Endothelial cell of umbilical vein (primary cell): ENCODE measurements at regions not wholly inside any gene's neighbourhood (a gene's known extent, or its start where the extent isn't known, plus 50 kb on each side); places are given as distances from the start of the nearest gene placed in this dataset.

Experiments used
- BruUV-seq: library from RNA; stranded (reverse); fragments of 400-500 nt; replicated peaks from 2 replicates; lab custom pipeline; 2021; lab: Mats Ljungman, UMichigan
- CTCF ChIA-PET: fragments of 300-600, 350-600 bp; sonication (Branson Sonifier 250); formaldehyde crosslinking; loops from one replicate; lab custom pipeline; 2021; ENCODE audit warnings: antibody characterized with exemption, inconsistent platforms; lab: Charles Lee
- POLR2A ChIA-PET: fragments of 300-600, 350-600 bp; sonication (Branson Sonifier 250); formaldehyde crosslinking; loops from one replicate; lab custom pipeline; 2021; ENCODE audit warnings: antibody characterized with exemption, inconsistent platforms; lab: Charles Lee
- DNase-seq: peaks from one replicate; pipeline ENCODE4 v3.0.0-alpha.2; 2011; ENCODE audit warnings: low read depth, low spot score
- FAIRE-seq: peaks from 2 replicates; lab custom pipeline; 2011; peaks lifted over from hg19 to GRCh38; lab: Jason Lieb, UNC
- H2AFZ ChIP-seq: 2 replicates; pipeline ENCODE4 v1.6.0; 2012; ENCODE audit warnings: low read depth, low read length, control low read depth, inconsistent platforms
- H3K27ac ChIP-seq: 2 replicates; pipeline ENCODE4 v1.5.1; 2011; ENCODE audit warnings: low read depth, mild to moderate bottlenecking, control low read depth, low read length, moderate library complexity; ENCODE audit not compliant: insufficient read depth
- H3K27me3 ChIP-seq, 2 experiments: 2 replicates each; pipeline versions ENCODE4 v1.6.0 to v1.6.1; 2011; ENCODE audit warnings: low read length in 2 of 2, mixed read lengths in 1 of 2; ENCODE audit not compliant: control insufficient read depth in 2 of 2, insufficient read depth in 2 of 2
- H3K36me3 ChIP-seq, 2 experiments: 2 replicates in 1 of 2; 3 replicates in 1 of 2; pipeline ENCODE4 v1.5.1; 2011; ENCODE audit warnings: low read length in 2 of 2, mild to moderate bottlenecking in 1 of 2, moderate library complexity in 1 of 2; ENCODE audit not compliant: control insufficient read depth in 2 of 2, insufficient read depth in 2 of 2; ENCODE audit errors: extremely low read depth in 1 of 2
- H3K4me1 ChIP-seq: 3 replicates; pipeline ENCODE4 v1.5.1; 2011; ENCODE audit warnings: mild to moderate bottlenecking, low read length; ENCODE audit not compliant: control insufficient read depth, insufficient read depth; ENCODE audit errors: extremely low read depth
- H3K4me2 ChIP-seq: 2 replicates; pipeline ENCODE4 v1.6.1; 2011; ENCODE audit warnings: low read length, control low read depth, mixed read lengths; ENCODE audit not compliant: insufficient read depth
- H3K4me3 ChIP-seq, 3 experiments: fragments of 200-600 bp in 1 of 3; sonication (generic), shearing (Covaris generic) in 1 of 3; replicated peaks in 1 of 3; 2 replicates each; pipeline ENCODE4 v1.5.1; 2011 to 2016; ENCODE audit warnings: control low read depth in 3 of 3, low read length in 3 of 3, mild to moderate bottlenecking in 2 of 3, inconsistent platforms in 1 of 3, low read depth in 1 of 3, moderate library complexity in 1 of 3; ENCODE audit not compliant: insufficient read depth in 1 of 3
- H3K79me2 ChIP-seq: 2 replicates; pipeline ENCODE4 v1.6.0; 2012; ENCODE audit warnings: low read length, inconsistent platforms; ENCODE audit not compliant: control insufficient read depth, insufficient read depth
- H3K9ac ChIP-seq: replicated peaks from 2 replicates; pipeline ENCODE3; 2011; ENCODE audit warnings: low read length, control low read depth; ENCODE audit not compliant: insufficient read depth; ENCODE audit errors: extremely low read depth
- H3K9me1 ChIP-seq: replicated peaks from 3 replicates; pipeline ENCODE4 v1.6.0; 2011; ENCODE audit warnings: mild to moderate bottlenecking, low read length; ENCODE audit not compliant: control insufficient read depth, insufficient read depth; ENCODE audit errors: extremely low read depth
- H3K9me3 ChIP-seq: replicated peaks from 2 replicates; pipeline ENCODE4 v1.5.1; 2012; ENCODE audit warnings: low read length, inconsistent platforms; ENCODE audit not compliant: control insufficient read depth, insufficient read depth
- H4K20me1 ChIP-seq: replicated peaks from 2 replicates; pipeline ENCODE3; 2011; ENCODE audit warnings: mild to moderate bottlenecking, low read length; ENCODE audit not compliant: control insufficient read depth, insufficient read depth; ENCODE audit errors: extremely low read depth
- CTCF ChIP-seq, 2 donors: IDR thresholded peaks; 1 replicate in 1 of 2; 2 replicates in 1 of 2; pipeline ENCODE4 v1.5.1; 2011; ENCODE audit warnings: low read length in 2 of 2, mild to moderate bottlenecking in 2 of 2, moderate library complexity in 2 of 2, control low read depth in 1 of 2, inconsistent platforms in 1 of 2, low read depth in 1 of 2; ENCODE audit not compliant: insufficient read depth in 1 of 2; ENCODE audit errors: extremely low read depth in 1 of 2
- FOS ChIP-seq: IDR thresholded peaks from 2 replicates; pipeline ENCODE4 v1.6.1; 2011; ENCODE audit warnings: mild to moderate bottlenecking, low read length, moderate library complexity, borderline replicate concordance; ENCODE audit not compliant: insufficient read depth
- GATA2 ChIP-seq: IDR thresholded peaks from 2 replicates; pipeline ENCODE4 v1.7.0; 2011; ENCODE audit warnings: low read depth, mild to moderate bottlenecking, moderate library complexity, mixed read lengths, low read length; ENCODE audit not compliant: insufficient read length, insufficient read depth
- MAX ChIP-seq: IDR thresholded peaks from 2 replicates; pipeline ENCODE4 v1.6.1; 2011; ENCODE audit not compliant: insufficient read depth, insufficient read length
- POLR2A ChIP-seq: IDR thresholded peaks from 2 replicates; pipeline ENCODE4 v1.6.1; 2012; ENCODE audit warnings: low read depth, mild to moderate bottlenecking, control low read depth, low read length
- POLR2AphosphoS5 ChIP-seq: IDR thresholded peaks from 2 replicates; pipeline ENCODE4 v1.6.1; 2012; ENCODE audit warnings: low read depth, mild to moderate bottlenecking, control low read depth, low read length, moderate library complexity; ENCODE audit not compliant: insufficient read depth
- dilution Hi-C: fragments of 300-500 bp; cut with MboI; formaldehyde crosslinking; loops from one replicate; pipeline ENCODE4 v1.15.0; 2019; ENCODE audit warnings: low sequenced_read_pairs; ENCODE audit not compliant: extremely low pct_ligation_motif_present
- intact Hi-C: fragments of 100-400 bp; cut with micrococcal nuclease; formaldehyde crosslinking; loops from one replicate; pipeline ENCODE4 v1.10.0; 2022

- TF ChIP-seq POLR2AphosphoS5: no peak
- TF ChIP-seq MAX: no peak
- TF ChIP-seq POLR2A: no peak
- TF ChIP-seq GATA2: no peak
- no peak for TF ChIP-seq FOS
- no peak for TF ChIP-seq CTCF (IDR thresholded peaks at IDR 0.05; ENCODE audit: extremely low read depth in 1 of 2, insufficient read depth in 1 of 2, low read depth in 1 of 2, low read length in 2 of 2)
- no peak overlapping the region for H2AFZ ChIP-seq
- no peak for DNase-seq
Observed at GRCh38 chr5:173671121-173671949, 54.9 kb upstream of the BOD1 start.

More at GRCh38 chr5:173671121-173671949, 54.9 kb upstream of the BOD1 start:
- CTCF ChIA-PET: interaction anchor here (0.9 to 1.3 kb wide), 2 partner anchors 254 to 302 kb away, joined by 3 to 4 read pairs; no protein-coding TSS in a partner anchor
- H3K27me3 ChIP-seq: peaks cover 0 to 6% of the 10 kb centered on the region in 2 experiments
- H3K4me2 ChIP-seq: no peak overlapping the region
- H3K4me3 ChIP-seq: no peak overlapping the region
- no peaks in the 10 kb centered on the region for H3K79me2 ChIP-seq
- no peaks in the 10 kb centered on the region for H3K9me3 ChIP-seq
- POLR2A ChIA-PET: no interaction called here
- H3K9me1 ChIP-seq: no peaks in the 10 kb centered on the region
- intact Hi-C loops (no loop called here), dilution Hi-C loops (no loop called here)
- no peak overlapping the region for H3K27ac ChIP-seq
- H3K9ac ChIP-seq: no peak overlapping the region
- no TSS peak for BruUV-seq
- FAIRE-seq: no peak
- H3K36me3 ChIP-seq: no peaks in the 10 kb centered on the region
- H4K20me1 ChIP-seq: no peaks in the 10 kb centered on the region
- H3K4me1 ChIP-seq: no peaks in the 10 kb centered on the region
